ENCODE measurements at regions not wholly inside any gene's neighbourhood (a gene's known extent, or its start where the extent isn't known, plus 50 kb on each side); places are given as distances from the start of the nearest gene placed in this dataset.
A peak's percentile ranks its signal among the peaks of the same experiment; 100 is the strongest.
"Not testable (repeated sequence)": the region's sequence is repeated elsewhere in the genome, so short reads cannot be mapped to it uniquely, and the experiment has no call there.

DNA sequence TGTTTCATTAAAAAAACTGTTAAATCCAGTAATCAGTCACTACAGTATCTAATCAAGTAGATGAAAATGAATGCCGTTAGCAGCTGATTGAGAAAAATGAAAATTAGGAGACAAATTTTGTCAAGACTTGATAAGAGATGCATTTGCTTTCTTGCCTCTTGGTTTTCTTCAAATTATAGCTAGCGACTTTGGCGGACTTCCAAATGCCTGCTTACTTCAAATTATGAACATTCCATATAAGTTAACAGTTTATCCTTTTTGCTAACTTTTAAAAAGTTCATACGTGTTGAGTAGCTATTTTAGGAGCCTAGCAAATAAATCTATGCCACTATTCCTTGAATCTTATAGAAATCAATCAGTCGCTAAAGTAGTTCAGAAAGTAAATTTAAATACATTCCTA, 58.8 kb downstream of the PPP4R3C start:
- no peak for DNase-seq

DNA sequence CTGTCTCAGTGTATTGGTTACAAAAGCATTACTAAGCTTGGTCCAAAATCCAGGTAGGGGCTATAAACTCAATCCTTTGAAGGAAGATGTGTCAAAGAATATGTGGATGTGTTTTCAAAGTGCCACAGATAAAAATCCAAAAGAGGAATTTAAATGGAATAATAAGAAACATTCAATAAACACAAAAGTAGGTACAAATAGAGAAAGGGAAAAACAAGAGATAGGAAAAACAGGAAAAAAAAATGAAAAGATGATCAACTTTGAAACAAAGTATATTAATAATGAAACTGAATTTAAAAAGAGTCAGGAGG, 64.0 kb downstream of the PPP4R3C start:
- DNase-seq: no peak

GRCh38 chrX:27391623-27392022, 71.5 kb downstream of the PPP4R3C start:
- no peak for DNase-seq

GRCh38 chrX:27381419-27381818, 81.7 kb downstream of the PPP4R3C start:
- no peak for DNase-seq

DNA sequence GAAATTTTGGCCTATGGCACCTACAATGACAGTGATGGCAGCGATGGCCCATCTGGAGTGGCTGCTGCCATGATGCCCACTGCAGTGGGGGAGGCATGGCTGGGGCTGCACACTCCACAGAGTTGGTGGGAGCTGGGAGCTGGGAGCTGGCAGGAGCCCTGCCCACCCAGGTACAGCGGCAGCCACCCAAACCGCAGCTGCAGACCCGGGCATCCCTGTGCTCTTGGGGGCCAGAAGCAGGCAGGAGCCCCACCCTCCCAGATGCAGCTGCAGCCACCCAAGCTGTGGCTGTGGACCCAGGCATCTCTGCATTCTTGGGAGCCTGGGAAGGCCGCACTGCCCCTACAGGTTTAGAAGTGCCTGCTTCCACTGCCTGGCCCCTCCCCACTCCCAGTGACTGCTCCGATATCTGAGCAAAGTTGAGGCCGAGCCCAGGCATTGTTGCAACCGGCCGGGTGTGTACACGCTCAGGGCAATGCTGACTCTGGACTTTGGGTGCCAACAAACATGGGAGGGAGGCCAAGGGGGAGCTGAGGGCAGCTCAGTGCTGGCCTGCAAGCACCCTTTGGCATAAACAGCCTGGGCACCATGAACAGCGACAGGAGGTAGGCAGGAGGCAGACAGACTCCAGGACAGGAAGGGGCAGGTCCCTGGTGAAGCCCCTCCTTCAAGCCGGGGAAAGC, 82.8 kb downstream of the PPP4R3C start:
- DNase-seq: no peak

- DNase-seq: no peak
Measured at GRCh38 chrX:27354021-27354420, 109.1 kb downstream of the PPP4R3C start.

DNA sequence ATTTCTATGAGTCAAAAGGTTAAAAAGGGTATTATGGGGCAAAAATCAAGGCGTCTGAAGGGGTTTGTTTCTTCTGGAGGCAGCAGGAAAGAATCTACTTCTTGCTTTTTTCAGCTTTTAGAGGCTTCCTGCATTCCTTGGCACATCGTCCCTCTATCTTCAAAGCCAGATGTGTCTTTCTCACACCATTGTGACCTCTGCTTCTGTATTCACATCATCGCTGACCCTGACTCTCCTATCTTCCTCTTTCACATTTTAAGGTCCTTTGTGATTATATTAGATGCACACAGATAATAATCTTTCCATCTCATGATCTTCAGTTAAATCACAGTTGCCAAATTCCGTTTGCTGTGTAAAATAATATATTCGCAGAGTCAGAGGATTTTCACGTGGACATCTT, 112.7 kb downstream of the PPP4R3C start:
- DNase-seq: no peak

GRCh38 chrX:27336466-27337091, 126.6 kb downstream of the PPP4R3C start:
- no peak for DNase-seq

DNA sequence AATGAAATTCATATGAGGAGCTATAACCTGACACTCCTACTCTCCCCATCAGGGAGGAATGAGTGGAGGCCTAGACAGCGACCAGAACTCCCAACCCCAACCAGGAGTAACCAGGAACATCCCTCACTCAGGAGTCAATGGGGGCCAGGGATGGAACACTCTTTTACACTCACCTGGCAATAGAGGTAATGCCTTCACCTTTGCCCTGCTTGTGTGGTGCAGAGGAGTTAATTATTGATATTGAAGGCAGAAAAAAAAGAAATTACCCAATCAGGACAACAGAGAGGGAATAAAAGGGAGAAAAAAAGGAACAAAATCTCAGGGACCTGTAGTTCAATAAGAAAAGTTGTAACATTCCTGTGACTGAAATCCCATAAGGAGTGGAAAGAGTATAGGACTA, 141.5 kb downstream of the PPP4R3C start:
- no peak for DNase-seq

DNA sequence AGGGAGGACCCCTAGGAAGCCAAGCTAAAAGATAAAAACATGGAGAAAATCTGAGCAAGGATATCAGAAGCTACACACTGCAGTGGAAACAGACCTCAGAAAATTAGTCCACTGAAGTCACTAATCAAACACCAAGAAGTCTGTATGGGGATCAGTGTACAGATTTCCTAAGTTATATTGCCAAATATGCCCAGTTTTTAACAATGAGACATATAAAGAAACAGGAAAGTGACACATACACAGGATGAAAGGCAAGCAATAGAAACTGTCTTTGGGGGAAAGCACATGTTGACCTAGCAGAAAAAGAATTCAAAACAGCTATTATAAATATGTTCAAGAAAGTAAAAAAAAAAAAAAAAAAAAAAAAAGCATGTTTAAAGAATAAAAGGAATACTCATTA, 153.7 kb downstream of the PPP4R3C start:
- DNase-seq: no peak

DNA sequence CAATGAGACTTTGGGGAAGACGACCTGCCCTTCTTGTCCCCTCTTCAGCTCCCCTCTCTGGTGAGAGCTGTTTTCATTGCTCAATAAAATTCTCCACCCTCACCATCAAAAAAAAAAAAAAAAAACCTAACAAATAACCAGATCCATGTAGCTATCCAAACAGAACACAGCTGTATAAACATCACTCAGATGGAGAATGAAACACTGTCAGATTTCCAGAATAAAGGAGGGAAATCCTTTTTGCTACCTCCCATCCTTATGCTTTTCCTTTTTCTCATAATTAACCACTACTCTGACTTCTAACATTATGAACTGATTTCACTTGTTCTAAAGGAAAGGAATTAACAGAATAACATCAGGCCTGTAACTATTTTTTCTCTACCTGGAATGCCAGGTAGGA, 155.6 kb downstream of the PPP4R3C start:
- no peak for DNase-seq

DNA sequence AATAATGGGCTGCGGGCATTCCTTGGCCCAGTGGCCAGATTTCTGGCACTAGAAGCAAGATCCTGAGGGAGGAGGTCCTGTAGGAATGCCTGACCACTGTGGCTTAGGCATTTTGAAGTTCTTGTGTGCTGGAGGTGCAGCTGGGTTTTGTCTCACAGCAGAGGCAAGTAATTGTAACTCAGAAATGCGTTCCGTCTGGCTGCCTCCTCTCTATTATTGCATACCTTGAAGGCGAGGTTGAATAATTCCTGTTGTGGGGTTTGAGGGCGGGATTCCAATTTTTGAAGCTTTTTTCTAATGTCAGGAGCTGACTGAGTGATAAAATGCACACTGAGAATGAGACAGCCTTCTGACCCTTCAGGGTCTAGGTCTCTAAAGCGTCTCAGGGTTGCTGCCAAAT, 170.6 kb downstream of the PPP4R3C start:
- DNase-seq: not testable (repeated sequence)

GRCh38 chrX:27276751-27277150, 186.4 kb downstream of the PPP4R3C start:
- no peak for DNase-seq

DNA sequence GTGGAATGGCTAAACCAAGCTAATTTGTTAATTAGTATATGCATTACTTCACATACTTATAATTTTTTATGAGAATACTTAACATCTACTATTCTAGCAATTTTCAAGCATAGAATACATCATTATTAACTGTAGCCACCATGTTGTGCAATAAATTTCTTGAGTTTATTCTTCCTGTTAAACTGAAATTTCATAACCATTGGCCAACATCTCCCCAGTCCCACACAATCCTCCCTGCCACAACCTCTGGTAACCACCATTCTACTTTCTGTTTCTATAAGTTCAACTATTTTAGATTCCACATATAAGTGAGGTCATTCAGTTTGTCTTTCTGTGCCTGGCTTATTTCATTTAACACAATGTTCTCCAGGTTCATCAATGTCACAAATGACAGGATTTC, 208.5 kb downstream of the PPP4R3C start:
- no peak for DNase-seq

GRCh38 chrX:27251369-27251768, 211.8 kb downstream of the PPP4R3C start:
- no peak for DNase-seq

DNA sequence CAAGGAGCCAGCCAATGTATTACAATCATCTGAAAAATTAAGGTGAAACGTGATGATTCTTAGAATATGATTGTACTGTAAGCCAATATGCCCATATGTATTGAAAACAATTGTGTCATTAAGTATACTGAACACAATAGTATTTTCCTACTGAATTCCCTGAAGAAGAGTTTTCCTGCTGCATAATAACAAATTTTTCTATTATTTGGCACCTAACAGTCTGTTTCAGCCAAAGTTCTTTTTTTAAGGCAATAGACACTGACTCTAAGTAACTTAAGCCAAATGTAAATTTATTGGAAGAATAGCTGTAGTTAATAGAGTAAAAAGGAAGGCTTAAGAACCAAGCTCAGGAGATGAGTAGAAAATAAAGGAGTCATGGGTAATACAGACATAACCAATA, 220.6 kb downstream of the PPP4R3C start:
- no peak for DNase-seq

- no peak for DNase-seq
Measured at GRCh38 chrX:27241981-27242380, 221.2 kb downstream of the PPP4R3C start.

DNA sequence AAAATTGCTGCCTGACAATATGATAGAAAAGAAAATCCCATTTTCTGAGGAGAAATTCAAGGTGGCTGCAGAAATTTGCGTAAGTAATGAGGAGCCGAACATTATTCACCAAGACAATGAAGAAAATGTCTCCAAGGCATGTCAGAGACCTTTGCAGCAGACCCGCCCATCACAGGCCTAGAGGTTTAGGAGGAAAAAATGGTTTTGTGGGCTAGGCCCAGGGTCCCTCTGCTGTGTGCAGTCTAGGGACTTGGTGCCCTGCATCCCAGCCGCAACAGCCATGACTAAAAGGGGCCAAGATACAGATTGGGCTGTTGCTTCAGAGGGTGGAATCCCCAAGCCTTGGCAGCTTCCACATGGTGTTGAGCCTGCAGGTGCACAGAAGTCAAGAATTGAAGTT, 223.1 kb downstream of the PPP4R3C start:
- not testable (repeated sequence) for DNase-seq

DNA sequence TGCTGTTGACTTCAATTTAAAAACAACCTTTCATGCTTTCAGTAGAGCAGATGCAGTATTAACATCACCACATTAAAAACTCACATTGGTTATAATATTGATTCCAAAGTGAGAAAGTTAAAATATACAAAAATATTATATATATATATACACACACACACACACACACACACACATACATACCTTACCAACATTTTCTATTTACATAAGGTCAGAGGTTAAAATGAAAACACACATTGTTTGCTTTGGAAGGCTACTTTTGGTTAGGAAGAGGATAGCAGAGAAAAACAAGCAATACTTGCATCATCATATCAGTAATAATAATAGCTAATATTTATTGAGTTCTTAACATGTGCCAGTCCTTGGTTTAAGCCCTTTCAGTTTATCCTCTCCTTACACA, 226.5 kb downstream of the PPP4R3C start:
- DNase-seq: no peak

DNA sequence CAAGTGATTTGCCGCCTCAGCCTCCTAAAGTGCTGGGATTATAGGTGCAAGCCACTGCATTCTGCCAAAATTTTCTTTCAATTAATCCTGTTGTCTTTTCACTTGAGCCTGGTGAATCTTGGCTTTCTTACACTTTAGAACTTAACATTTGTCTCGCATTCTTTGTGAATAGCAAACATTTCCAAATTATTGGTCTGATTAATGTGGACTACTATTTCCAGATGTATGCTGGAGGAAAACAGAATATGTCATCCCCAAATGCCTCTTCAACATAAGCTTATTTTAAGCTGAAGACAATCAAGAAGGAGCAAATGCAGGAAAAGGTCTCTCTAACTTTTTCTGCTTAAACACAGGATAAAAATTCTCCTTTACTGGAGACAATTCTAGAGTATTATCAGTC, 233.4 kb downstream of the PPP4R3C start:
- no peak for DNase-seq

DNA sequence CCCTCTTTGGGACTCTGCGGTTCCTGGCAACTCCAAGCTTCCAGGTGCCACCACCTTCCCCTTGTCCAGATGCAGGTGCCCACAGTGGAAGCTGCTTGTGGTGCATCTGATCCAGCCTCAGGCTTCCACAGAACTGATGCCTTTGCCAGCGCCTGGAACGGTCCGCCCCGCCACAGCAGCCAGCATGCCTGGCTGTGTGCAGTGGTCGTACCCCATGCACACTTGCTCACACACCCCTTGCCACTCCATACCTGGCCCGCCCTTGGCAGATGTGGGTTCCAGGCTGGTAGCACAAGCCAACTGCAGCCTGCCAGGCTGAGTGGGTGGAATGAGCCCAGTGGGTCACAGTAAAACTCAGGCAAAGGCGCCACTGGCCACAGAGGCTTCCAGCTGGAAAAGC, 240.5 kb downstream of the PPP4R3C start:
- no peak for DNase-seq

DNA sequence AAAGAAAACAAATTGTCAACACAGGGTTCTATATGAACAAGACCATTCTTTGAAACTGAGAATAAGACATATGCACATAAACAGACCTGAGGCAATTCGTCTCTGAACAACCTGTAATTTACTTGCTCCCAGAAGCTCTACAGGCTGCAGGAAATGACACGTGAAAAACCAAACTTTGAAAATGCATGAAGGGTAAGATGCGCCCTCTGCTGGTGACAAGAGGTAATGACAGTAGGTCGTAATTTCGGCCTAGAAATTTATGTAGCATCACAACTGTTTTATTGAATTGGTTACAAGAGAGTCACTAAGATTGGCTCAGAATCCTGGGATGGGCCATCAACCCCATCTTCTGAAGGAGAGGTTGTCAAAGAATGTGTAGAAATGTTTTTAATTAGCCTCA, 276.5 kb downstream of the PPP4R3C start:
- DNase-seq: peak; percentile 32

DNA sequence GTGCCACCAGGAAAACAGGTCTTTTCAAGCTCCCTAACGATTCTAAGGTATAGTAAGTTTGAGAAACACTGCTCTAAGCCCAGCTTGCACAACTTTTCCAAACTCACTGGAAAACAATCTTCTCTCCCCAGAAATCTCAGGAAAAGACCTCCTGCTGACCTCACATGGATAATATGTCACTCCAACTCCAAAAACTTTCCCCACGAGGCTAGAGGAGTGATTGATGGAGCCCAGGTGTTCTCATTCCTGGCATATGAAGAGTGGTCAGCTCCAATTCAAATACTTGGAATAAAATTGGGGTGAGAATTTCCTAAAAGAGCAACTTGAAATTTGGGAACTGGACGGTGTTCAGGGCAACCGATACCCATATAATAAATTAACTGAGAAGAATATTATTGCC, 299.9 kb downstream of the PPP4R3C start:
- DNase-seq: no peak

GRCh38 chrX:27162496-27162895, 300.6 kb downstream of the PPP4R3C start:
- no peak for DNase-seq

- DNase-seq: not testable (repeated sequence)
Measured at GRCh38 chrX:27156921-27157320, 306.2 kb downstream of the PPP4R3C start.

Measured in DMS 273 treated with DMSO at 0.1 percent for 48 hours (cell line).